ENCODE measurements at regions not wholly inside any gene's neighbourhood (a gene's known extent, or its start where the extent isn't known, plus 50 kb on each side); places are given as distances from the start of the nearest gene placed in this dataset.
"Not testable (repeated sequence)": the region's sequence is repeated elsewhere in the genome, so short reads cannot be mapped to it uniquely, and the experiment has no call there.

DNA sequence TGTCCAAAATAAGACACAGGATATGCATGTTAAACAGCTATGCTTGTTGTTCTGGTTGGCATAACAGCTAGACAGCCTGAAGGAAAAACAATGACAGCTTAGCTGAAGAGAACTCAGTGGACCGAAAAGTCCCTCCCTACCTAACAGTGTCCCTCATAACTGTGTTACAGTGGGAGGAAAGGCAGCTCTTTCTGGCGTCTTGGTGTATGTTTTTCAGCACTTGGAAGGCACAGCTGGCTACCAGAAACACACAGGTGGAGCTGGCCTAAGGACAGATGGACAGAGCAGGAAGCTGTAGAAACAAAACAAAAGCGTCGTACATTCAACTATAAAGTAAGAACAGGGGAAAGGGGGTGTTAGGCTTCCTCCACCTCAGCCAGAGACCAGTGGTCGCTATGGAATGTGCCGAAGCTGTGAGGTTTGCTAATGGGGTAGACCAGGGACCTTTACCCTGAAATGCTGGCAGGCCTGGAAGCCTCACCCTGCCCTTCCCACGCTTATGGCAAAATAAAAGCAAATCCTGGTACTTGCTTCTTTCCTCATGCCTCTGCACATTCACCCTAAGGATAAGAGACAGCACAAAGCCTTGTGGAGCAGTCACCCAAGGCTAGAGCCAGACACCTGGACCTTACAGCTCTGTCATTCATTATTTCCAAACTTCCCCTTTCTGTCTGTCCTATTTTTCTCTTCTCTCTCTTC, 103.5 kb upstream of the TRIB2 start:
- no peak for DNase-seq

DNA sequence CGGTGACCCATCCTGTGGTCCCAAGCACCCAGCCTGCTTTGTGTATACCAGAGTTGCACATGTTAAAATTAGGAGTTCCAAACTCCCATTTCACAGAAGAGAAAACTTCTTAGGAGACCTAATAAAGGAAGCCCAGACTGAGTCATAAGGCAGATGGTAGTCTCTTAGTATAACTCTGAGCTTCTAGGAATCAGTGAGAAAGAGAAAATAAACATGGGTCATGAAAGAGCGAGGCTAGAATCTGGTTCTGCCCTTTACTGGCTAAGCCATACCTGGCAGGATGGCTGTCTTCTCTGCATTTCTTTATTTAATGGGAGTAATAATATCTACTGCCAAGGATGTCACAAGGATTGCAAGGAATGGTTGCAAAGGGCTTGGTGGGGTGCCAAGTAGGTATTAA, 101.2 kb upstream of the TRIB2 start:
- DNase-seq, result no peak

DNA sequence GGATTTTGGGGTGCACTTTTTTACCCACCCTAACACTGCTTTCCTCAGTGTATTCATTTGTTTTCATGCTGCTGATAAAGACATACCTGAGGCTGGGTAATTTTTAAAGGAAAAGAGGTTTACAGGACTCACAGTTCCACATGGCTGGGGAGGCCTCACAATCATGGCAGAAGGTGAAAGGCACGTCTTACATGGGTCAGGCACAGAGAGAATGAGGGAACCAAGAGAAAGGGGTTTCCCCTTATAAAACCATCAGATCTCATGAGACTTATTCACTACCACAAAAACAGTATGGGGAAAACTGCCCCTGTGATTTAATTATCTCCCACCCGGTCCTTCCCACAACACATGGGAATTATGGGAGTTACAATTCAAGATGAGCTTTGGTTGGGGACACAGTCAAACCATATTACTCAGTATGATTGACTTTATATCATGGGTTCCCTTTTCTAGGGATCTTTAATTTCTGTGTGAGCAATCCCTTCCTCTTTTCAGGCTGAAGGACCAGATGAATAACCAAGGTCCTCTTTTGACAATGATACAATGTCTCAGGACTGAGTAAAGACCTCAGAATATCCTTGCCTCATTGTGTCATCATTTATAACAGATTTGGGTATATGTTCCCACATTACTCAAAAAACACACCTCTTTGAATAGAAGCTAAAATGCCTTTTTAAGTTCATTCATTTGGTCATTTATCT, 100.1 kb upstream of the TRIB2 start:
- no peak for DNase-seq

DNA sequence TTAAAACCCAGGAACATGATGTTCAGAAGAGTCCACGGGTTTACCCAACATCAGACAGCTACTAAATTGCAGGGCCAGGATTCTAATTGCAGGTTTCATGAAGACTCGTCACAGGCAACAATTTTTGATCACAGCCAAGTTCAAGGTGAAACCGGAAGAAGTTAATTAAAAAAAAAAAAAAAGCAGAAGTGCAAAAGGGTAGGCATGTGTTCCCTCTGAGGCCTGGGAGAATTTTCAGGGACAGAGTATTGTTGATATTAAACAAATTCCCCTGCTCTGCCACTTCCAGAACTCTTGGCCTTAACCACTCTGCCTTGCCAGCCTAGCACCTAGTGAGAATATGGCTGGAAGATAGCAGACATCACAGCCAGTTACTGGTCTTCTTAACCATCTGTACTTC, 99.4 kb upstream of the TRIB2 start:
- no peak for DNase-seq

DNA sequence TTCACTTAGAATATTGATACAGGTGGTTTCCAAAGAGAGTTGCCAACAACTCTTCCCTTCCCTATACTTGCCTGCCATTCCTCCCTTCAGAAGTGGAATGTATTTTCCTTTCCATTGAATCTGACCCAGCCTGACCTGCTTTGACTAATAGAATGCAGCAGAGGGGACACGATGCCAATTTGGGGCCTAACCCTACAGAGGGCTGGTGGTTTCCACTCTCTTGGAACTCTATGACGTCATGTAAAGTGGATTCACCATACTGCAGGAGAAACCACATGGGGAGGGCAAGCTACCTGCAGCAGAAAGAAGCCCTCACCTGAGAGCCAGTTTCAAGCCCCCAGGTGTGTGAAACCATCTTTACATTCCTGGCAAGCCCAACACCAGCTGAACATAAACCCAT, 98.9 kb upstream of the TRIB2 start:
- no peak for DNase-seq

DNA sequence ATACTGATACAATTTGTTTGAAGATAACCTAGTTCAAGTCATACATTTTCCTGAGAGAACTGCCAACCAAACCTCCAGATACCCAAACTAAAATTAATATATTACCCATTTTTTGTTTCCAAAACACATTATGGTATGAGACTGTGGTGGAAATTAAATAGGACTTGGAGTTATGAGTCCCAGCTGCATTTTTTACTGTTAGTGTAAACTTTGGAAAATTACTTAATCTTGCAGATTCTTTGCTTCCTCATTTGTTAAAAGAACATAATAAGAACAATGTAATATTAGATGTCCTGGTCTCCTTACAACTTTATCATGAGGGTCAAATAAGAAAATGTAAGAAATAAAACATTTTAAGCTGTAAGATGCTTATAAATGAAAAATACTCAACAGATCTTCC, 98.2 kb upstream of the TRIB2 start:
- DNase-seq, result no peak

DNA sequence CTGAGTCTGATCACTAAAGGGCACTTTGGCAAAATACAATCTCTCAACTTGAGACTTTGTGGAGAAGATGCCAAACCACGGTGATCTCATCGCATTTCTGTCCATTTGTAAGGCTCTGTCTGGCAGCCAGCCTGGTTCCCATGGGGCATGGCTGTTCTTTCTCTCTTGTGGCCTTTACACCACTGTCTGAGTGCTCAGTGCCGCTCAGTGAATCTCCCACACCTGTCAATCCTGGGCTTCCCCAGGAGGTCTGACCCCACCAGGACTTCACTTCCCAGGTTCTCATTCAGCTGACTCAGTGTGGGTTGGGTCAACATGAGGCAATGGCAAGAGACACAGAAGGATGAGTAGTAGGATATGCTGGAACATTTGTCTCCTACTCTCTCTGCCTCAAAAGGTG, 96.8 kb upstream of the TRIB2 start:
- no peak for DNase-seq

DNA sequence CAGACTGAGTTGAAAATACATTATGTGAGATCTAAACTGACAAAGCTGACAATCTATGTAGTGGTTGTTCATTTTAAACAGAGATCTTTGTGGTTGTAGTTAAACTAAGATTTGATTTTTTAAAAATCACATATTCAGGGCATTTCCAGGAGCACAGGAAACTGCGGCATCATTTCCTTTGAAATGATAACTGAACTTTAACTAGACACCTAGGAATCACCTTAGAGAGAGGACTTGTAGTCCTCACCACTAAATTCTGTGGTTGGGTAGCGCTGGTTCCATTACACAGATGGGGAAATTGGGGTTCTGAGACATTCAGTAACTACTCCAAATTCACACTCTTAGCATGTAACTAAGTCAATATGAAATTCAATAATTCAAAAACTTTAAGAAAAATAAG, 96.0 kb upstream of the TRIB2 start:
- no peak for DNase-seq

DNA sequence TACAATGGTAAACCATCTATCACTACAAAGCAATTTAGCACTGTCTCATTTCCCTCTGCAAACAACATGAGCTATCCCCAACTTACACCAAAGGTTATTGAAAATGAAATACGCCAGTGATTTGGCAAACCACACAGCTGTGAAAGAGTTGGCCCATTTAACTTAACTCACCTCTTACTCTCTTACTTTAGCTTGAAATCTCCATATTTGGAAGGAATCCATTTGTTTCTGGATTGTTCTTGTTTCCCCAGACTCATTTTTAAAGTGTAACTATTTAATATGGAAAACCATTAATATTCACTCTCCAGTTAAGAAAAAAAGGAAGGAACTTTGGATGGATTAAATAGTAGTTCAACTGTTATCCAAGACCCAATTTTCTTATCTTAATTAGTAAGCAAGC, 93.7 kb upstream of the TRIB2 start:
- peak; percentile 48 for DNase-seq

DNA sequence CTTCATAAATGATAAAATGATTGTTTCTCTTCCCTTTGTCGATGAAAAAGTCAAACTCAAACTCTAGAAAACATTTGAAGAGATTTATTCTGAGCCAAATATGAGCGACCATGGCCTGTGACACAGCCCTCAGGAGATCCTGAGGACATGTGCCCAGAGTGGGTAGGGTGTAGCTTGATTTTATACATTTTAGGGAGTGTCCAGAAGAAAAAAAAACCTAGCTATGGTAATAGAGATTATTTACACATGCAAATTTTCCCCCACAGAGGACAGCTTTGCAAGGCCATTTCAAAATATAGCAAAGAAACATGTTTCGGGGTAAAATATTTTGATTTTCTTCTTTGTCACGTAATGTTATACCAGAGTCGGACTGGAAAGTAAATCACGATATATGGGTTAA, 92.4 kb upstream of the TRIB2 start:
- no peak for DNase-seq

DNA sequence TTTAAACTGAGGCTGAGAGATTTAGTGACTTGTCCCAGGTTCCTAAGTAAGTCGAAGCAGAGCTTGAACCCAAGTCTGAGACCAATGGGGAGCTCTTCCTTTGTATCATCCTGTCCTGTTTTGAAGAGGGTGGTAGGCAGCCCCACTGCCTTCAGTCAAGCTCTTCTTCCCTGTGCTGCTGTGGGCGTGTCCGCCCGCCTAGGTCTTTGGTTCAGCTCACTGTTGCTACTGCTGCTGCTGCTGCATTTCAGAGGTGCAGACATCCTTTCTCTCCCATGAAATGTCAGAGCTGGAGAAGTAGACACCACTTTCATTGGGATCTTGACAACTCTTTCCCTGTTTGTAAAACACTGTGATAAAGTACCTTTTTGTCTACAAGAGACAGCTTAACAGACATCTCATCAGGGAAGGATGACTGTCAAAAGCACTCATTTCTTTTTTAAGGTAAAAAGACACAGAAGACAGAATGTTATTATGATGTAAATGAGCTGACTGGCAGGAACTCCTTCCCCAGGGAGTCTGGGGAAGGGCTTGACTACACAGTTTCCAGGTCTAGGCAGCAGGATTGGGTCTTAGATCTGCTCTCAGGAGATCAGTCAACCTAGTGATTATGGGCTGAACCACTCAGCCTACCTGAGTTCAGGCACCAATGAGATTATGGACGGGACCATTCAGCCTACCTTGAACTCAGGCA, 91.7 kb upstream of the TRIB2 start:
- DNase-seq, result no peak

DNA sequence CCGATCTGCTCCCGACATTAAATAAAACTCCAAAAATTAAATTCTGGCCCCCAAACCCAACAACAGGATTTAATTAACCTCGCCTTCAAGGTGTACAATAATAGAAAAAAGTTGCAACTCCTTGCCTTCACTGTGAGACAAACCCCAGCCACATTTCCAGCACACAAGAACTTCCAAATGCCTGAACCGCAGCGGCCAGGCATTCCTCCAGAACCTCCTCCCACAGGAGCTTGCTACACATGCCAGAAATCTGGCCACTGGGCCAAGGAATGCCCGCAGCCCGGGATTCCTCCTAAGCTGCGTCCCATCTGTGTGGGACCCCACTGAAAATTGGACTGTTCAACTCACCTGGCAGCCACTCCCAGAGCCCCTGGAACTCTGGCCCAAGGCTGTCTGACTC, 88.2 kb upstream of the TRIB2 start:
- not testable (repeated sequence) for DNase-seq

DNA sequence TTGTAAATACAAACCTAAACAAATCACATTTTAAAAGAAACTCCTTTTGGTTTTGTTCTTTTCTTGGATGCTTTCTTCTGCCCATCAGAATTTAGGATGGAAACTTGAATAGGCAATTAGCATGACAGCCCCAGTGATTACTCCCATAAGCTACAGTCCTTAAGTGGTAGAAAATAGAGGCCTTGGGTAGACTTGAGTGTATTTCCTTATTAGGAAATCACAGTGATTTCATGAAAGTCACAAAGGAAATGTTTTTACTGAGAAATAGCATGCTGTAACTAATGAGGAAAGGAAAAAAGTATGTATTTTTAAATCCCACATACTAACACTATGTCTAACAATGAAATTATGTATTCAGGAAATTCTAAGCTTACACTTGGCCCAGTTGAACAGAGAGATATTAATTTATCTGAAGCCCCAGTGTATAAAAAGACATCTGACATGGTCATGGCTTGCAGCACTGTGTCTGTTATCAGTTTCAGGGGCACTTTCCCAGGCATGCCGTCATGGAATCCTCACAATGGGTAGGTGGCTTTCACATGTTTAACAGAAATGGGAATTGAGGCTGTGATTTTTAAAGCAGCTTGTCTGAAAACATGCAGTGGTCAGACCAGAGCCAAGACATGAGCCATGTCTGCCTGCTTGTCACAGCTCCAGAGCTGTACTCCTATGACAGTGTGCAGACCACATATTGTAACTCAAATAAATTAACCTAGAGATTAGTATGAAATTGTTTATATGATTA, 79.7 kb upstream of the TRIB2 start:
- no peak for DNase-seq

DNA sequence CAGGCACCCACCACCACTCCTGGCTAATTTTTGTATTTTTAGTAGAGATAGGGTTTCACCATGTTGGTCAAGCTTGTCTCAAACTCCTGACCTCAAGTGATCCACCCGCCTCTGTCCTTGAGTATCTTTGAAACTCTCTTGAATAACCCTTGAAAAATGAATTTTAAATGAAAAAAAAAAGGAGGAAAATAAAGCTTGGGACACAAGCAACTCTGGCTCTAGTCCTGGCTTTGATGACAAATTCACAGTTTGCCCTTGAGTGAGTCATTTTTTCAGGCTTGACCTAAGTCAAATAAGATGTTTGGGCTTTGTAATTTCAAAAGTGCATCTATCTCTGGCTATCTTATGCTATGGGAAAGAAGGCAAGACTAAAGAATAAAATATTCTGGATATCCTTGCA, 79.0 kb upstream of the TRIB2 start:
- no peak for DNase-seq

DNA sequence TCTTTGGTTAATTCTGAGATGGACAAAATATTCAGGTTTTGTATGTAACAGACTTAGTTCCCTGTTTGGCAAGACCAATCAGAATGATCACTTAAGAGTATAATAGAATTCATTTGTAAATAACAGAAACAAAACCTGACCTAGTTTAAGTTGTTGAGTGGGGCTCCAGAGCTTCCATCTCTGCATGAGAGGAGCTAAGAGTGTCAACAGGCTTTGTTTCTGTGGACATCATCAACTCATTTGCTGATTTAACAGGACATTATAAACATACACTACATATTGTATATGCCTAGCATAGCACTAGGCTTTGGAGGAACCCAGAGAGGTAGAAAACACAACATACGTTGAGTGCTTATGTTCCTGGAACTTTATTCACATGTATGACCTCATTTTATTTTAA, 75.3 kb upstream of the TRIB2 start:
- DNase-seq, result peak; percentile 51

DNA sequence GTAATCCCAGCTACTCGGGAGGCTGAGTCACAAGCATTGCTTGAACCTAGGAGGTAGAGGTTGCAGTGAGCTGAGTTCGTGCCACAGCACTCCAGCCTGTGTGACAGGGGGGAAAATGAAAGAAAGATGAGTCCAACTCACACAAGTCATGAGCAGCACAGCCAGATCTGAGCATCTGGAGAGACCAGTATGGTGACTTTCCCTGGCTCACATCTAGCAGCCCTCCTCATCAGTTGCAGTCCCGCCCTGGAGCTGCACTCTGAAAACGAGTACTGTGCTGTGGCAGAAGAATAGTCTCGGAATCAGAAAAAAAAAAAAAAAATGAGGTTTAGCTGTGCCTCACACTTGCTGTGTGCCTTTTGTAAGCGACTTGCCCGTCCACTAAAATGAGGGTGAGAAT, 74.4 kb upstream of the TRIB2 start:
- DNase-seq, result no peak

DNA sequence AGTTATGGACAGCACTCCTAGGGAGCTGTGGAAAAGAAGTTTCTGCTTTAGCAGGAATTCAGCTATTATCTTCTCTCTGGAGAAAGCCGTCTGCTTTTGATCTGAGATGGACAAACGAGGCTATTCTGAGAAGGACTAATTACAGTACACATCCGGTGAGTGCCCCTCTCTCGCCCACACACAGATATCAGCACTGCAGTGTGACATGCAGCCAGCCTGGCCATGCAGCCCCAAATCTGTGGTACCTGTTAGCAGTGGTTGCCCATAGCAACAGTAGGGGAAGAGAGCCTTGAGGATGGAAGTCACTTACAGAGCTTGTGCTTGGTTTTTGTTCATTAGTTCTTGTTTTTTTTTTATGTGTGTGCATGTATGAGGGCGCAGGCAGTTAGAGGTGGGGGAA, 73.9 kb upstream of the TRIB2 start:
- no peak for DNase-seq

DNA sequence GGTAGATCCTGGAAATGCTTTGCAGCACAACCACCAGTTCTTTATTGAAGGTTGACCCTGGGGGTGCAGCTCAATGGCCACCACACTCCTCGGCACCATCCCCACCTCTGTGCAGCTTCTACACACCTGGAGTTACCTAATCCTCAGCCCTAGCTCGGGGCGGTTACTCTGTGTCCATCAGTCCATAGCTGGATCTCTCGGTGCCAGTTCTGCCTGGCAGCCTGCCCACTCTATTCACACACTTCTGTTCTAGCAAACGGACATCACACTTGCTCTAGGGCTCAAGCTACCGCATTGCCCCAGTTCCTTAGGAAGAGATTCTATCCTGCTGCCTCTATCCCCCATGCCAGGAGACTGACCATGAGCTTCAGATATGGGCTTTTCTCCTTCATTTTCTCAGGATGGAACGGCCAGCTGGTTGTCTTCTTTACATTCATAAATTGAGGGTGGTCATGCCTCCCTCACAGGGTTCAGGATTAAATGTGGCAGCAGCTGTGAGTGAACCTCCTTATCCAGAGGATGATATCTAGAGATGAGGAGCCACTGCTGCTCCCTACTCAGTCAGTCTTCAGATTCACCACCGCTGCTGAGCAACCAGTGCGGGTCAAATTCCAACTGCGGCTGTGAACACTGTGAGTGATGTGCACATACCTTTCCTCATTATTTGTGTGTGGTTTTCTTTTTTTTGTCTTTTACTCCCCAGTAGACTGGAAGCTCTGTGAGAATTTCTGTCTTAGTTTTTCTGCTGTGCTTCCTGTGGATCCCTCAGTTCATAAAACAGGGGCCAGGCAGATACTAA, 66.9 kb upstream of the TRIB2 start:
- no peak for DNase-seq

DNA sequence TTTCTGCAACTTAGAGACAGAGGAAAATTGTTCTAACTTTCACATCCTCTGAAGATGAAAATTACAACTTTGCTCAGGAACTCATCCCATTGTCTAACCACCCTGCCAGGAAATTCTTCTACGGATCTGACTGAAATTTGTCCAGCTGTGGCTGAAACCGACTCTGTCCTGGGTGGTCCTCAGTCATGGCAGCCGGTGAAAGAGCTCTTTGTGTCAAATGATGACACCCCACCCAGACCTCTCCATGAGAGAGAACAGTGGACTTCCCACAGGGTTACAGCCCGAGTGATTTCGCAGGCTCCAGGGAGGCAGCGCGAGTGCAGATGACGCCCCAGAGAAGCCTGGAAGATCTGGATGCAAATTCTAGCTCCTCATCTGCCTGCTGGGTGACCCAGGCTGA, 65.1 kb upstream of the TRIB2 start:
- no peak for DNase-seq

DNA sequence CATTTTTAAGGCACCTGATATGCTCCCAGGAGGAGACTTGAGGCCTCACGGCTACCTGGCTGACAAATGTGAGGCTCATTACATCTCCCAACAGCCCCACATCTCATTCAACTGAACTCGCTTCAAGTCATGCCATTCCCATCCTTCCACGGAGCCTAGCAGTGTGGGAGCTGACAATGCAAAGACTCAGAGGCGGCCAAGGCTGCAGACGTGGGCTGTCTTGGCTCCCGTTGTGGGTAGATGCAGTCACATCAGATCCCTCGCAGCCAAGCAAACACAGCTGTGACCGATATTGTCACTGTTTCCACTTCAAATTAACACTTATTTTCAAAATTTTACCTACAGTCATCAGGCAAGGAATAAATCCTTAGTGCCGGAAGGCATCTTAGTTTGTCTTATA, 64.0 kb upstream of the TRIB2 start:
- no peak for DNase-seq

DNA sequence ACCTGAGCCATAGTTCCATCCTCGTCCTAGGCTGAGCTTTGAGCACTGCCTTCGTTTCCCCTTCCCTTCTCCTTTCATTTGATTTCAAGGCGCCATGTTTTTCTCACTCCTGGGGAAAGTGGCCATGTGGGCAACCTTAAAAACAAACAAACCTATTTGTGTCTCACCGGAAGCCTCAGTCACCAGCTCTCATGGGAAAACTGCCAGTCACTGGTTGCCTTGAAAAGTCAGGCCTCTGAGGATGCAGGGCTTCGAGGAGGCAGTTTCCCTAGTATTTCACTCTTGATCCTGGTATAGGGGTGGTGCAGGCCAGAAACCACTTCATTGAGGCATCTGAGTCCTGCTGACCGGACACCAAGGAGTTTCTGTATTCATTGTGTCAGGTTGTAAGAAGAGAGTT, 59.2 kb upstream of the TRIB2 start:
- DNase-seq, result no peak

DNA sequence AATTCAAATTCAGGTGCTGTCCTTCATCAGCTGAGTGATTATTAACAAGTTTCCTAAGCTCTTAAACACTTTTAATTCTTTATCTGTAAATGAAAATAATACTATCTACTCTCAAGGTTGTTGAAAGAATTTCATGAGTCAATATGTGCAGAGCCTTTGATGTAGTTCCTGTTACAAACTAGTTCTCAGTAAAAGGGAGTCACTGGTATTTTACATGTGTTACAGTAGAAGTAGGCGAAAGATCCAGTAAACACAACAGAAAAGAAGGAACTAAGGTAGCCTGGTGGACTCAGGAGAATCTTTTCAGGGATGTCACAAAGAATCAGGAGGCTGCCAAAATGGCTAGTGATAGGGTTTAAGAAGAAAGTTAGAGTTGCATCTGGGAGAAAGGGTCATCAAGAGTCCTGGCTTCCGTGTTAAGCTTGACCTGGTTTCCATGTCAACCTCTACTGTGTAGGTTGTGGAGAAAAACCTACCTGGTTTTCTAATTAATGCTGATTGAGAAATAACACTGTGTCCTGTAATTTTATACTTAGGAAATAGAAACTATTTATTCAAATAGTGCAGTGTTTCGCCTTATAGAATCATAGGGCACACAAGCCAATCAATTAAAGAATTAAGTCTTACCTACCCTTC, 58.3 kb upstream of the TRIB2 start:
- DNase-seq, result no peak

Measured in NCI-H748 treated with DMSO at 0.1 percent for 48 hours (cell line).